Activated T-cell treated with anti-CD3 and anti-CD28 coated beads, Interleukin-2, amount 50 U/mL, for 4 hours (primary cell): ENCODE measurements at regions not wholly inside any gene's neighbourhood (a gene's known extent, or its start where the extent isn't known, plus 50 kb on each side); places are given as distances from the start of the nearest gene placed in this dataset.
"Not testable (repeated sequence)": the region's sequence is repeated elsewhere in the genome, so short reads cannot be mapped to it uniquely, and the experiment has no call there.

Experiments used
- ATAC-seq, 2 donors: fragments of 200-7000 bp; cut with Tn5 transposase; one replicate each; pipeline ENCODE4 v1.10.0; 2021
- DNase-seq: peaks from one replicate; pipeline ENCODE4 v3.0.0-alpha.2; 2020
- H3K27me3 Mint-ChIP-seq: one replicate; pipeline ENCODE4 v1.8.0; 2021; ENCODE audit warnings: low read depth, mixed read lengths
- H3K36me3 Mint-ChIP-seq: one replicate; pipeline ENCODE4 v1.8.0; 2022; ENCODE audit warnings: mixed read lengths; ENCODE audit not compliant: insufficient read depth
- H3K4me1 Mint-ChIP-seq: one replicate; pipeline ENCODE4 v1.8.0; 2021; ENCODE audit warnings: low read depth, mixed read lengths
- H3K4me3 Mint-ChIP-seq: one replicate; pipeline ENCODE4 v1.8.0; 2021; ENCODE audit warnings: mild to moderate bottlenecking, moderate library complexity, mixed read lengths
- H3K9me3 Mint-ChIP-seq: one replicate; pipeline ENCODE4 v1.8.0; 2021; ENCODE audit warnings: mixed read lengths

- Mint-ChIP-seq H3K27me3 (no peaks in the 10 kb centered on the region), H3K9me3 (no peaks in the 10 kb centered on the region), H3K4me1 (no peaks in the 10 kb centered on the region), H3K4me3 (no peak overlapping the region), H3K36me3 (no peaks in the 10 kb centered on the region)
- ATAC-seq = no peak
- DNase-seq = no peak
Observed at GRCh38 chr4:138400066-138400465, 157.9 kb upstream of the SLC7A11 start.

- no peak for ATAC-seq
Observed at GRCh38 chr4:138399081-138399480, 156.9 kb upstream of the SLC7A11 start.

GRCh38 chr4:138398322-138398721 is 156.2 kb upstream of the SLC7A11 start:
- Mint-ChIP-seq H3K27me3 (no peaks in the 10 kb centered on the region), H3K9me3 (no peaks in the 10 kb centered on the region), H3K4me3 (no peak overlapping the region), H3K4me1 (no peaks in the 10 kb centered on the region), H3K36me3 (no peaks in the 10 kb centered on the region)
- no peak for ATAC-seq
- no peak for DNase-seq

More at GRCh38 chr4:138399081-138399480, 156.9 kb upstream of the SLC7A11 start:
- Mint-ChIP-seq H3K36me3 (no peaks in the 10 kb centered on the region), H3K4me3 (no peak overlapping the region), H3K27me3 (no peaks in the 10 kb centered on the region), H3K9me3 (no peaks in the 10 kb centered on the region), H3K4me1 (no peaks in the 10 kb centered on the region)
- no peak for DNase-seq

- no peaks in the 10 kb centered on the region for H3K9me3 Mint-ChIP-seq
- DNase-seq = no peak
- ATAC-seq = no peak
- no peaks in the 10 kb centered on the region for H3K4me1 Mint-ChIP-seq
- H3K4me3 Mint-ChIP-seq = no peak overlapping the region
- H3K36me3 Mint-ChIP-seq = no peaks in the 10 kb centered on the region
- H3K27me3 Mint-ChIP-seq = no peaks in the 10 kb centered on the region
Observed at GRCh38 chr4:138393886-138394610, 151.9 kb upstream of the SLC7A11 start.

GRCh38 chr4:138392751-138393308 is 150.7 kb upstream of the SLC7A11 start:
- H3K4me3 Mint-ChIP-seq = no peak overlapping the region
- H3K9me3 Mint-ChIP-seq = no peaks in the 10 kb centered on the region
- no peaks in the 10 kb centered on the region for H3K27me3 Mint-ChIP-seq
- H3K36me3 Mint-ChIP-seq = no peaks in the 10 kb centered on the region
- DNase-seq (no peak), ATAC-seq (no peak)
- H3K4me1 Mint-ChIP-seq = no peaks in the 10 kb centered on the region

- DNase-seq (no peak), ATAC-seq (no peak)
- H3K27me3 Mint-ChIP-seq = no peaks in the 10 kb centered on the region
- no peaks in the 10 kb centered on the region for H3K36me3 Mint-ChIP-seq
- H3K4me1 Mint-ChIP-seq = no peaks in the 10 kb centered on the region
- no peaks in the 10 kb centered on the region for H3K9me3 Mint-ChIP-seq
- no peak overlapping the region for H3K4me3 Mint-ChIP-seq
Observed at GRCh38 chr4:138389976-138390685, 148.0 kb upstream of the SLC7A11 start.

GRCh38 chr4:138374947-138375346 is 132.8 kb upstream of the SLC7A11 start:
- peaks cover 21% of the 10 kb centered on the region for H3K9me3 Mint-ChIP-seq
- H3K4me1 Mint-ChIP-seq = no peaks in the 10 kb centered on the region
- no peaks in the 10 kb centered on the region for H3K36me3 Mint-ChIP-seq
- H3K4me3 Mint-ChIP-seq = no peak overlapping the region
- DNase-seq = no peak
- H3K27me3 Mint-ChIP-seq = no peaks in the 10 kb centered on the region
- ATAC-seq = no peak

- H3K4me3 Mint-ChIP-seq = no peak overlapping the region
- H3K36me3 Mint-ChIP-seq = no peaks in the 10 kb centered on the region
- ATAC-seq (no peak), DNase-seq (no peak)
- peaks cover 14% of the 10 kb centered on the region for H3K9me3 Mint-ChIP-seq
- no peaks in the 10 kb centered on the region for H3K27me3 Mint-ChIP-seq
- H3K4me1 Mint-ChIP-seq = no peaks in the 10 kb centered on the region
Observed at GRCh38 chr4:138367942-138368341, 125.8 kb upstream of the SLC7A11 start.

- H3K36me3 Mint-ChIP-seq, H3K27me3 Mint-ChIP-seq, H3K4me1 Mint-ChIP-seq, H3K4me3 Mint-ChIP-seq, ATAC-seq, DNase-seq, H3K9me3 Mint-ChIP-seq: not testable (repeated sequence)
Observed at GRCh38 chr4:138352446-138352845, 110.3 kb upstream of the SLC7A11 start.

- Mint-ChIP-seq H3K9me3 (no peaks in the 10 kb centered on the region), H3K4me1 (no peaks in the 10 kb centered on the region), H3K27me3 (no peaks in the 10 kb centered on the region), H3K4me3 (no peak overlapping the region), H3K36me3 (no peaks in the 10 kb centered on the region)
- DNase-seq (no peak), ATAC-seq (no peak)
Observed at GRCh38 chr4:138348055-138348454, 105.9 kb upstream of the SLC7A11 start.

GRCh38 chr4:138347561-138347960 is 105.4 kb upstream of the SLC7A11 start:
- Mint-ChIP-seq H3K4me3 (no peak overlapping the region), H3K9me3 (no peaks in the 10 kb centered on the region), H3K27me3 (no peaks in the 10 kb centered on the region), H3K36me3 (no peaks in the 10 kb centered on the region), H3K4me1 (no peaks in the 10 kb centered on the region)
- DNase-seq (no peak), ATAC-seq (no peak)

- H3K4me1 Mint-ChIP-seq = no peaks in the 10 kb centered on the region
- ATAC-seq = no peak
- no peaks in the 10 kb centered on the region for H3K27me3 Mint-ChIP-seq
- no peak for DNase-seq
- no peaks in the 10 kb centered on the region for H3K9me3 Mint-ChIP-seq
- H3K4me3 Mint-ChIP-seq = no peak overlapping the region
- no peaks in the 10 kb centered on the region for H3K36me3 Mint-ChIP-seq
Observed at GRCh38 chr4:138344851-138345250, 102.7 kb upstream of the SLC7A11 start.

GRCh38 chr4:138344054-138344453 is 101.9 kb upstream of the SLC7A11 start:
- ATAC-seq (no peak), DNase-seq (no peak)
- Mint-ChIP-seq H3K9me3 (no peaks in the 10 kb centered on the region), H3K4me1 (no peaks in the 10 kb centered on the region), H3K36me3 (no peaks in the 10 kb centered on the region), H3K4me3 (no peak overlapping the region), H3K27me3 (no peaks in the 10 kb centered on the region)

GRCh38 chr4:138341739-138342415 is 99.7 kb upstream of the SLC7A11 start:
- H3K36me3 Mint-ChIP-seq = no peaks in the 10 kb centered on the region
- no peaks in the 10 kb centered on the region for H3K27me3 Mint-ChIP-seq
- no peaks in the 10 kb centered on the region for H3K4me1 Mint-ChIP-seq
- no peak overlapping the region for H3K4me3 Mint-ChIP-seq
- ATAC-seq = no peak
- no peak for DNase-seq
- H3K9me3 Mint-ChIP-seq = no peaks in the 10 kb centered on the region
